ENCODE measurements at regions not wholly inside any gene's neighbourhood (a gene's known extent, or its start where the extent isn't known, plus 50 kb on each side); places are given as distances from the start of the nearest gene placed in this dataset.

DNA sequence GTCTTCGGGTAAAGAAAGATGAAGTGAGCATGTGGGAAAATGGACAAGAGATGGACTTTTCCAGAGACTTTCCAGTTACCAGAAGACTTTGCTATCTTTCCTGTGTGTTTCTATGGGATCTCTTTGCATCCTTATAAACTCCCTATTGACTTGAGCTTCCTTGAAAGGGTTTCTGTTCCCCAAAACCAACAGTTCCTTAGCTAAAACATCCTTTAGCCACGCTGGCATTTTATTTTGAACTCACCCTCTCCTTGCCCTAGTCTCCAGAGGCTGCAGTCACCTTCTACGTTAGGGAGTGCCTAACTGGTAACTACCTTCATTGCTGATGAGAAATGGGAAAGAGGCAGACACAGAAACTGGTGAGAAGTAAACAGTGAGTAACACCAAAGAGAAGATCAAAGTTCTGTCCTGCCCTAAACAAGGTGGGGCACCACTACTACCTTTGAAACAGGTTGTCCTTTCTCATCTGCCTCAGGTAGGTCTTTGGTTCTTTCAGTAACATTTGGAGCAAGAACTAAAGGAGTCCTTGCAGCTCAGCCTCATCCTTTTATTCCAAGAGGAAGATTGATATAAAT, 402.9 kb downstream of the ENC1 start:
- TF ChIP-seq, protein P1, sequence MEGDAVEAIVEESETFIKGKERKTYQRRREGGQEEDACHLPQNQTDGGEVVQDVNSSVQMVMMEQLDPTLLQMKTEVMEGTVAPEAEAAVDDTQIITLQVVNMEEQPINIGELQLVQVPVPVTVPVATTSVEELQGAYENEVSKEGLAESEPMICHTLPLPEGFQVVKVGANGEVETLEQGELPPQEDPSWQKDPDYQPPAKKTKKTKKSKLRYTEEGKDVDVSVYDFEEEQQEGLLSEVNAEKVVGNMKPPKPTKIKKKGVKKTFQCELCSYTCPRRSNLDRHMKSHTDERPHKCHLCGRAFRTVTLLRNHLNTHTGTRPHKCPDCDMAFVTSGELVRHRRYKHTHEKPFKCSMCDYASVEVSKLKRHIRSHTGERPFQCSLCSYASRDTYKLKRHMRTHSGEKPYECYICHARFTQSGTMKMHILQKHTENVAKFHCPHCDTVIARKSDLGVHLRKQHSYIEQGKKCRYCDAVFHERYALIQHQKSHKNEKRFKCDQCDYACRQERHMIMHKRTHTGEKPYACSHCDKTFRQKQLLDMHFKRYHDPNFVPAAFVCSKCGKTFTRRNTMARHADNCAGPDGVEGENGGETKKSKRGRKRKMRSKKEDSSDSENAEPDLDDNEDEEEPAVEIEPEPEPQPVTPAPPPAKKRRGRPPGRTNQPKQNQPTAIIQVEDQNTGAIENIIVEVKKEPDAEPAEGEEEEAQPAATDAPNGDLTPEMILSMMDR (IDR thresholded peaks at IDR 0.05): no peak
- TF ChIP-seq POLR2A (IDR thresholded peaks at IDR 0.05): no peak
